ENCODE measurements at regions not wholly inside any gene's neighbourhood (a gene's known extent, or its start where the extent isn't known, plus 50 kb on each side); places are given as distances from the start of the nearest gene placed in this dataset.
"Not testable (repeated sequence)": the region's sequence is repeated elsewhere in the genome, so short reads cannot be mapped to it uniquely, and the experiment has no call there.

DNA sequence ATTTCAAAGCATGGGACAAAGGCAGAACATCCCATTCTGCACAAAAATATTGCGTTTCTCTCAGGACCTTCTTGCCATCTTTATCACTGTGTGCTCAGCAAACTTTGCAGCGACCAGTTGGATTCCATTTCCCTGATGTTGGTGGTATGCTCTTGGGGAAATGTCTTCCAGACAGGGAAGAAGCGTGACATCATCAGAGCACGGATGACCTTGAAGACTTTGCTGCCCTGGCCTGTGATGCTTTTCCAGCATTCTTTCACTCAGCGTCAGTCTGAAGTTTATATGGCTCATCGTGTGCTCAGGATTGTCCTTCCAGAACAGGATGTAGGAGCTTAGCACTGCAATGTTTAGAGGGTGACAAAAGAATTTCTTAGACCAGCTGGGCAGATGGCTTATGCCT, 131.4 kb upstream of the F3 start:
- Mint-ChIP-seq H3K4me3 (no peak overlapping the region), H3K27ac (no peak overlapping the region), H3K4me1 (ENCODE audit: low read depth) (no peaks in the 10 kb centered on the region), H3K36me3 (no peaks in the 10 kb centered on the region), H3K9me3 (no peaks in the 10 kb centered on the region), H3K27me3 (peaks cover 1% of the 10 kb centered on the region)
- DNase-seq = no peak
- CTCF ChIA-PET = no interaction called here
- POLR2A ChIA-PET = no interaction called here
- intact Hi-C loops (cut with micrococcal nuclease) = no loop called here

DNA sequence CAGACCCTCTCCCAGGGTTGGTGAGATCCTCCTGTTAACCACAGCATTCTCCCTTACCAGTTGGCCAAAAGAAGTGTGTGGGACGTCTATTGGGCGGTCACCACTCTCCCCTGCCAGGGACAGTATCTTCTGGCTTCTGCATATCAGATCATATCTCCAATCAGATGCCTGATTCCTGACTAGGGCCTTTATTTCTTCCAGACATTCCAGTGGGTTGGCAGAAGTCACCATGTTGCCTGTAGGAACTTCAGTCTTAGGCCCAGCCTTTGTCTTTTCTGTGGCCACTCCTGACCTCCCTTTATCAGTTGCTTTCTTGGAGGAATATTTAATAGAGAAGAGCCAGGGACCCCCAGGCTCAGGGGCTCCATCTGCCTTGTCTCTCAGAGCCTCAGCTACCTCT, 130.4 kb upstream of the F3 start:
- Mint-ChIP-seq H3K4me1 (ENCODE audit: low read depth) (no peaks in the 10 kb centered on the region), H3K36me3 (no peaks in the 10 kb centered on the region), H3K9me3 (no peaks in the 10 kb centered on the region), H3K27me3 (peaks cover 1% of the 10 kb centered on the region), H3K27ac (no peak overlapping the region), H3K4me3 (no peak overlapping the region)
- intact Hi-C loops (cut with micrococcal nuclease) = no loop called here
- no peak for DNase-seq
- ChIA-PET CTCF (no interaction called here), POLR2A (no interaction called here)

DNA sequence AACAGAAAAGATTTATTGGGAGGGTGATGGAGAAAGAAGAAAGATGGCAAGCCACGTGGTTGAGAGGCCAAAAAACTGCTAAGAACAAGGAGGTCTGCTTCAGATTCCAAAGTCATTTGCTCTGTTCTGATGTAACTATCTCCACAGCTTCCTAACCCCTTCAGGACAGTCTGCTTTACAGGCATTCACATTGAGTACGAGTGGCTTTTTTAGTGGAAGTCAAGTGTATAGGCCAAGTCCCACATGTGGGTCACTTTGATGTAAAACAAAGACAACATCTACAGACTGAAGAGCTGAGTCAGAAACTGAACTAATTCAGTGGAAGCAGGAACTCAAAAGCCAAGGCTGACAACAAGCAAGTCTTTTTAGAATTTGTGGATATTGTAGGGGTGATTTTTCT, 128.7 kb upstream of the F3 start:
- POLR2A ChIA-PET = no interaction called here
- CTCF ChIA-PET = no interaction called here

DNA sequence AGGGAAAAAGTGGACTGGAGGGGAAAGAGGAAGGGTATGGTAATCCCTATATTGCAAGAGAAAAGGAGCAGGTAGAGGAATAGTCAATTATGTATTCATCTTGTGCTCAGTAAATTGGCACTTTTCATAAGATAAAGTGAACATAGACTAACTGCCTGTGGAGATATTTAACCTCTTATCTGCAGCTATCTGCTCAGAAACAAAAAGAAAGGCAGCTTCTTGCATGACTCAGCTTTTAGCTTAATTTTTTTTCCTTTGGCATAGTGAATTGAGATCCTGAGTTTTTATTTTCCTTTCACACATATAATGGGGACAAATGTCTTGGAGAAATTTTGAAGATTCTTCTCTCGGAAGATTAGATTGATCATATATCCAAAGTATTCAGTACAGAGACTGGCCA, 127.6 kb upstream of the F3 start:
- H3K4me3 Mint-ChIP-seq = no peak overlapping the region
- H3K27me3 Mint-ChIP-seq = peaks cover 1% of the 10 kb centered on the region
- H3K4me1 Mint-ChIP-seq (ENCODE audit: low read depth) = no peaks in the 10 kb centered on the region
- intact Hi-C loops (cut with micrococcal nuclease) = no loop called here
- DNase-seq = no peak
- no peaks in the 10 kb centered on the region for H3K9me3 Mint-ChIP-seq
- ChIA-PET CTCF (no interaction called here), POLR2A (no interaction called here)
- no peak overlapping the region for H3K27ac Mint-ChIP-seq
- H3K36me3 Mint-ChIP-seq = no peaks in the 10 kb centered on the region

More for the DNA sequence above, 128.7 kb upstream of the F3 start:
- no peaks in the 10 kb centered on the region for H3K9me3 Mint-ChIP-seq
- no peaks in the 10 kb centered on the region for H3K36me3 Mint-ChIP-seq
- H3K4me1 Mint-ChIP-seq (ENCODE audit: low read depth) = no peaks in the 10 kb centered on the region
- H3K27ac Mint-ChIP-seq = no peak overlapping the region
- intact Hi-C loops (cut with micrococcal nuclease) = no loop called here
- H3K27me3 Mint-ChIP-seq = peaks cover 1% of the 10 kb centered on the region
- H3K4me3 Mint-ChIP-seq = no peak overlapping the region
- no peak for DNase-seq

DNA sequence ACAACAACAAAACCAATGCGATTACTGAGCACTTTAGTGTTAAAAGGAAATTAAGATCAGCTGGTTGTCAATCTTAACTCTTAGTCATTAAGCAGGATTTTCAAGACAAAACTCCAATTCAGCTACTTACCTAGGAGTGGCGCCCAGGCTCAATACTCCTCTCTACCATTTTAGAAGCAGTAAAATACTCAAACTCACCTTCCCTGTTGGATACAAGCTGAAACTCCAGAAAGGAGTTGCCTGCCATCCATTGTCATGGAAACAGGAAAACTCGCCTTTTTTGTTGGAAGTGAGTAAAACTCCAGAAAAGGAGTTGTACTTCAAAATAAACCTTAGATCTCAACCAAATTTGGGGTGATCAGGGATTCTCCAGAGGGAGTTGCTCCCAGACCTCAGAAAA, 127.0 kb upstream of the F3 start:
- Mint-ChIP-seq H3K27me3 (peaks cover 1% of the 10 kb centered on the region), H3K4me1 (ENCODE audit: low read depth) (no peaks in the 10 kb centered on the region), H3K36me3 (no peaks in the 10 kb centered on the region), H3K27ac (no peak overlapping the region), H3K4me3 (no peak overlapping the region), H3K9me3 (no peaks in the 10 kb centered on the region)
- no peak for DNase-seq
- POLR2A ChIA-PET = no interaction called here
- intact Hi-C loops (cut with micrococcal nuclease) = no loop called here
- CTCF ChIA-PET = no interaction called here

DNA sequence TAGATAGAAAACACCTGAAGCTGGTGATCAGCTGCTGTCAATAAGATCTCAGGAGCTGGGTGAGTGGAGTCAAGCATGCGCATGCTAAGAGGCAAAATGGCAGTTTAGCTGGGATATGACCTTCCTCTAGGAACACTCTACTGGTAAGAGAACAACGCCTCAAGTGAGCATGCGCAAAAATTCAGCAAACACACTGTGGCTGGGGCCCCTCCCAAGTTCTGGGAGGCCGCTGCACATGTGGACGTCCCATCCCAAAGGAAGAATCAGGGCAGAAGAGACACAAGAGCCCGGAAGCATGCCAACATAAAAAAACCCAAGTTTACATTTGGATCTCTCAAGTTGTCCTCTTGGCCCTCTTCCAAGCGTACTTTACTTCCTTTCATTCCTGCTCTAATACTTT, 126.3 kb upstream of the F3 start:
- no peaks in the 10 kb centered on the region for H3K36me3 Mint-ChIP-seq
- ChIA-PET POLR2A (no interaction called here), CTCF (no interaction called here)
- intact Hi-C loops (cut with micrococcal nuclease) = no loop called here
- H3K4me1 Mint-ChIP-seq (ENCODE audit: low read depth) = no peaks in the 10 kb centered on the region
- DNase-seq = no peak
- H3K27ac Mint-ChIP-seq = no peak overlapping the region
- peaks cover 1% of the 10 kb centered on the region for H3K27me3 Mint-ChIP-seq
- no peak overlapping the region for H3K4me3 Mint-ChIP-seq
- no peaks in the 10 kb centered on the region for H3K9me3 Mint-ChIP-seq

DNA sequence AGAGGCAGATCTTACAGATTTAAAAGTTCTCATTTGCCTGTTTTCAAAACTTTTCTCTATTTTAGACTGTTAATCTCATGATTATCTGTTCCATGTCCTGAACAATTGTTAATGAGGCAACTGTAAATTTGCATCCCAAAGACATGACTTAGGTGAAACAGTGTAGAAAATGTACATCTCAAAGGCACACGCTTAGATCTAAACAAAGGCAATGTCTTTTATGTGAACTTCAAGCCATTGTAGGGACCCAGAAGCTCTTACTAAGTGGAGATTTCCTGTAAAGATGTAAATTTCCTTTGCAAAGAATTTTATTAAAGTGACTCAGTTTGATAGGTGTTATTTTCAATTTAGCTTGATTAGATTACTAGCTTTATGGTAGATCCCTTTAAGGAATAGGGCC, 125.2 kb upstream of the F3 start:
- intact Hi-C loops (cut with micrococcal nuclease) = no loop called here
- Mint-ChIP-seq H3K4me1 (ENCODE audit: low read depth) (no peaks in the 10 kb centered on the region), H3K4me3 (no peak overlapping the region), H3K27ac (no peak overlapping the region), H3K36me3 (no peaks in the 10 kb centered on the region), H3K9me3 (no peaks in the 10 kb centered on the region), H3K27me3 (peaks cover 1% of the 10 kb centered on the region)
- DNase-seq = no peak
- ChIA-PET CTCF (no interaction called here), POLR2A (no interaction called here)

DNA sequence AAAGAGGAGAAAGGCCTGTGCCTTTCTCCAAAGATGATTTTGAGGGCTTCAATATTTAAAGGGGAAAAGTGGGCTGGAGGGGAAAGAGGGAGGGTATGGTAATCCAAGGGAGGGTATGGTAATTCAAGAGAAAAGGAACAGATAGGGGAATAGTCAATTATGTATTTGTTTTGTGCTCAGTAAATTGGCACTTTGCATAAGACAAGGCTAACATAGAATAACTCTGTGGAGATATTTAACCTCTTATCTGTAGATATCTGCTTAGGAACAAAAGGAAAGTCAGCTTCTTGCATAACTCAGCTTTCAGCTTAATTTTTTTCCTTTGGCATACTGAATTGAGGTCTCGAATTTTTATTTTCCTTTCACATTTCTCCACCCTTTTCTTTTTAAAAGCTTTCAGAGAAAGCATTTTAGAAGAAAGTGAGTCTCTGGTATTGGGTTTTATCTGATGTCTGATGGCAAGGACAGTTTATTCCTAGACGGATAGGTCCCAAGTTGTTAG, 119.9 kb upstream of the F3 start:
- ChIA-PET CTCF (no interaction called here), POLR2A (no interaction called here)
- Mint-ChIP-seq H3K27me3 (peaks cover 3% of the 10 kb centered on the region), H3K9me3 (no peaks in the 10 kb centered on the region), H3K4me3 (no peak overlapping the region), H3K36me3 (no peaks in the 10 kb centered on the region), H3K4me1 (ENCODE audit: low read depth) (no peaks in the 10 kb centered on the region), H3K27ac (no peak overlapping the region)
- intact Hi-C loops (cut with micrococcal nuclease) = no loop called here
- no peak for DNase-seq

DNA sequence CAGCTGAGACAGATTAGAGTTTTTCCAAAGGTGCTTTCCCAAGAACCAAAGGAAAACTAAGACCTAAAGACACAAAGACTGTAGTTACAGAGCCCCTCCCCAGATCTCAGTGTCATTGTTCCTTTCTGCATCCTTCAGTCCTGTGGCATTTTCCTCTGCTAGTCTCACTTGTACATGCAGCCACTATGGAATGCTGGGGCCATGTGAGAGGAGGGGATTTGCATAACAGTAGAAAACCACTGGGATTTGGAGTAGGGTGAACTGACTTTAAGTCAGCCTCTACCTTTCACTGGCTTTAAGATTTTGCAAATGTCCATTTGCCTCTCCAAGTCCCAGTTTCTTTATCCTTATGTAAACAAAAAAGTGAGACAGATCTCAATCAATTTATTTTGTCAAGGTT, 119.4 kb upstream of the F3 start:
- Mint-ChIP-seq H3K27ac (no peak overlapping the region), H3K27me3 (peaks cover 3% of the 10 kb centered on the region), H3K4me1 (ENCODE audit: low read depth) (no peaks in the 10 kb centered on the region), H3K4me3 (no peak overlapping the region), H3K9me3 (no peaks in the 10 kb centered on the region), H3K36me3 (no peaks in the 10 kb centered on the region)
- ChIA-PET CTCF (no interaction called here), POLR2A (no interaction called here)
- intact Hi-C loops (cut with micrococcal nuclease) = no loop called here
- no peak for DNase-seq

DNA sequence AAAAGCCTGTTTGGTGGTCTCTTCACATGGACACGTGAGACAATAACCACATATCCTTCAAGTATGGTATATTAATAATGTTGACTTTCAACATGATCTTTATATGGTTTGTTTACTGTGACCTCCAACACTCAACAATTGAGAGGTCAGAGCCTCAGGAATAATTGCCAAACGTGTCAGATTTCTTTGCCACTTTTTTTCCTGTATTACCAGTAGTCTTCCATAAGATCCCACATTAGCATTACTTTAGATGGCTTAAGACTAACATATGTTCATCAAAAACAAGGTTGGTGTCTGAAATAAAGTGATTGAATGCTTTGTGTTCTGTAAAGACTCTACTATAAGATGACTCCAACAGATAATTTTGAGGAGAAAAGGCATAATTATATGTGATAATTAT, 118.7 kb upstream of the F3 start:
- no peak for DNase-seq
- no peaks in the 10 kb centered on the region for H3K4me1 Mint-ChIP-seq (ENCODE audit: low read depth)
- H3K36me3 Mint-ChIP-seq = no peaks in the 10 kb centered on the region
- intact Hi-C loops (cut with micrococcal nuclease) = no loop called here
- H3K27me3 Mint-ChIP-seq = peaks cover 3% of the 10 kb centered on the region
- ChIA-PET CTCF (no interaction called here), POLR2A (no interaction called here)
- no peak overlapping the region for H3K4me3 Mint-ChIP-seq
- no peaks in the 10 kb centered on the region for H3K9me3 Mint-ChIP-seq
- H3K27ac Mint-ChIP-seq = no peak overlapping the region

DNA sequence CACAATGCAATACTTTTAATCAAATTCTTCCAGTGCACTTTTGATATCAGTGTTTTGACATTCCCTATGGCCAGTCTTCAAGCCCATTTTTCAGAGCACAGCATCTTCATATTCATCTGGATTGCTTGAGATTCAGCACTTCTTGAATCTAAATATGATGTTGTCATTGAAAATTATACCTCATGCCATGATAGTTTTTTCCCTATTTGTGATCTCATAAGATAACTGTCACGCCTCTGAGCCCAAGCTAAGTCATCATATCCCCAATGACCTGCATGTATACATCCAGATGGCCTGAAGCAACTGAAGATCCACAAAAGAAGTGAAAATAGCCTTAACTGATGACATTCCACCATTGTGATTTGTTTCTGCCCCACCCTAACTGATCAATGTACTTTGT, 117.6 kb upstream of the F3 start:
- not testable (repeated sequence) for H3K27me3 Mint-ChIP-seq

DNA sequence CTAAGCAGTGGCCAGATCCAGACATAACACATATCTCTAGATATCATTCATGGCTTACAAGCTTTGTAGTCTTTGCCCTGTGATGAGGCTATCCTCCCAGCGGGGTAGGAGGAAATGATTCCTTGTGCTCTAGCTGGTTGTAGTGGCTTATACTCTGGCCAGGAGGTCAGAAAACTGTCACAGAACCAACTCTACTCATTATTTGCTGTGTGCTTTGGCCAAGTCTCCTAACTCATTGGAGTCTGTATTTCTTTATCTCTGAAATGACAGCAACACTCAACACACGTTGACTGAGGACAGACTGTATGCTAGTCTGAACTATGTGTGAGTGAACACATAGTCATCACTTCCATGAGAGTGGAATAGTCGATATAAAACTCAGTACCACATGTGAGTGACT, 116.7 kb upstream of the F3 start:
- no peak overlapping the region for H3K4me3 Mint-ChIP-seq
- DNase-seq = no peak
- H3K4me1 Mint-ChIP-seq (ENCODE audit: low read depth) = no peaks in the 10 kb centered on the region
- intact Hi-C loops (cut with micrococcal nuclease) = no loop called here
- no peak overlapping the region for H3K27ac Mint-ChIP-seq
- peaks cover 3% of the 10 kb centered on the region for H3K27me3 Mint-ChIP-seq
- POLR2A ChIA-PET = no interaction called here
- CTCF ChIA-PET = no interaction called here
- H3K9me3 Mint-ChIP-seq = no peaks in the 10 kb centered on the region
- H3K36me3 Mint-ChIP-seq = no peaks in the 10 kb centered on the region

More for the DNA sequence above, 117.6 kb upstream of the F3 start:
- H3K9me3 Mint-ChIP-seq; CTCF ChIA-PET; H3K27ac Mint-ChIP-seq; H3K36me3 Mint-ChIP-seq; DNase-seq; H3K4me1 Mint-ChIP-seq (ENCODE audit: low read depth); intact Hi-C loops (cut with micrococcal nuclease); H3K4me3 Mint-ChIP-seq; POLR2A ChIA-PET: not testable (repeated sequence)

DNA sequence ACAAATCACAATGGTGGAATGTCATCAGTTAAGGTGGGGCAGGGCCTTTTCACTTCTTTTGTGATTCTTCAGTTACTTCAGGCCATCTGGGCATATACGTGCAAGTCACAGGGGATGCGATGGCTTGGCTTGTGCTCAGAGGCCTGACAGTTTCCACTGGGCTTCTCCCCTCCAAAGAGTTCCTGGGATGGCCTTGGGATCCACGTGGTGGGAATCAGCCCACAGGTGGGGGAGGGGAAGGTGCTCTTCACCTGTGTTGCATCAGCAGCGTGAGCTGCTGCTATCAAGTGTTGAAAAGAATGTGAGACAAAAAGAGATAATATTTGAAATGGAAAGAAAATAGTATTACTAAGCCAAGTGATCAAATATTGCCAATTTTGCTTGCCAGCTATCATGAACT, 116.2 kb upstream of the F3 start:
- H3K4me3 Mint-ChIP-seq; H3K27ac Mint-ChIP-seq; intact Hi-C loops (cut with micrococcal nuclease); CTCF ChIA-PET; POLR2A ChIA-PET; H3K4me1 Mint-ChIP-seq (ENCODE audit: low read depth); H3K27me3 Mint-ChIP-seq; H3K9me3 Mint-ChIP-seq; H3K36me3 Mint-ChIP-seq; DNase-seq: not testable (repeated sequence)

DNA sequence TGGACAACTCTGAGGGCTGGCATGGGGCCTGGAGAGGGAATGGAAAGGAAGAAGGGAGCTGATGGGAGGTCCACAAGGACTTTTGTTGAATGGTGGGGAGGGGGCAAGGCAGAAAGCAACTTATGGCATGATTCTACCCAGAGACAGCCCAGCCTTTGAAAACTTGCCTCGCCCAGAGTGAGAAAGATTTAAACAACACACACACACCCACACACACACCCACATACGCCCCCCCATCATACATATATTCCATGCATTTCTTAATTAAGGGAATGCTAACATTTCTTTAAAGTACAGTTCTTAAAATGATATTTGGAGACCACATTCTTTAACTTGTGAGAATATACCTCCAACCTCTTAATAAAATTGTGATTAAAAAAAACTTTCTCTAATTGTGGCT, 115.4 kb upstream of the F3 start:
- intact Hi-C loops (cut with micrococcal nuclease) = no loop called here
- POLR2A ChIA-PET = no interaction called here
- DNase-seq = no peak
- no peaks in the 10 kb centered on the region for H3K36me3 Mint-ChIP-seq
- H3K4me3 Mint-ChIP-seq = no peak overlapping the region
- no peaks in the 10 kb centered on the region for H3K4me1 Mint-ChIP-seq (ENCODE audit: low read depth)
- CTCF ChIA-PET = no interaction called here
- peaks cover 3% of the 10 kb centered on the region for H3K27me3 Mint-ChIP-seq
- H3K27ac Mint-ChIP-seq = no peak overlapping the region
- no peaks in the 10 kb centered on the region for H3K9me3 Mint-ChIP-seq
